ENCODE measurements at regions not wholly inside any gene's neighbourhood (a gene's known extent, or its start where the extent isn't known, plus 50 kb on each side); places are given as distances from the start of the nearest gene placed in this dataset.

- Histone ChIP-seq H3K4me1 (ENCODE audit: insufficient read depth, low read length) (no peaks in the 10 kb centered on the region), H3K27ac (ENCODE audit: low read depth, low read length) (no peak overlapping the region), H3K9ac (ENCODE audit: low read depth, low read length) (no peak overlapping the region), H3K36me3 (ENCODE audit: insufficient read depth, low read length) (no peaks in the 10 kb centered on the region), H3K27me3 (ENCODE audit: insufficient read depth, low read length) (no peaks in the 10 kb centered on the region), H3K9me3 (ENCODE audit: insufficient read depth, low read depth, low read length) (peaks cover 50% of the 10 kb centered on the region), H3K4me3 (ENCODE audit: low read length) (no peak overlapping the region)
- 93% methylated on average over 6 of the region's 6 CpGs for WGBS
These were observed 348.7 kb upstream of the AJAP1 start for GRCh38 chr1:4305526-4306301.

DNA sequence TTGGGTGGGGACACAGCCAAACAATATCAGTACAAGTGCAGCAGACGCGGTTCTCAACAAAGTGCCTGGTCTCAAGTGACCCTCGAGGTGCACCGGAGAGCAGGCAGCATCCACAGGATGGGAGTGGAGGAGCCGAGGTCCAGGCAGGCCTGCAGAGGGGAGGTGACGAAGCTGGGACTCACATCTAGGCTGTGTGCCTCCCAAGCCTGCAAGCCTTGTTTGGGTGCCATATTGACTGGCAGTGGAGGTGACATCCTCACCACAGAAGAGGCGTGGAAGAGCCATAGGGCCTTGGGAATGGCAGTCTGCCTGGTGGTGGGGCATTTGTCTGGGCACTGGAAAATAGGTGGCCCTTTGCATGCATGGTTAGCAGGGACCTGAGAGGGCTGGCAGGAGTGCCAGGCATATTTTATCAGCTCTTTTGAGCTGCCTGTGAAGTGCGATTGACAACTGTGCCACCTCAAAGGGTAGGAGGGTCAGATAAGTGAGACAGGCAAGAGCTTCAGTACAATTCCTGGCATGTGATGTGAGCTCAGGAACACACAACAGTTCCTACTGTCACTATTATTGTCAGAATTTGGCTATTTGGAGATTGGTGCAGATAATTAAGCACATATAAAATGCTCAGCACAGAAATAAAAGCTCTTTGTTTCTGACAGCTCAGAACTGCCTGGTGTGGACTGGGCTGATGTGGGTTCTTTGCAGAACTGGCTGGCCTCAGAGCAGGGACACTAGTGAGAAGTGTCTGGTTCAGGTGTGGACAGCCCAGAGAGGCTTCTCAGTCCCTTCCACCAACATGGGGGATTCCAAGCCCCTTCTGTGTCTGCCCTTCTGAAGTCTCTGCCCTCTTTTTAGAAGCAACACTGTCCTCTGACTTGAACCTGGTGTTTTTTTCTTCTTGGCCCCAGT lies 347.6 kb upstream of the AJAP1 start:
- Histone ChIP-seq H3K9ac (ENCODE audit: low read depth, low read length) (no peak overlapping the region), H3K27ac (ENCODE audit: low read depth, low read length) (no peak overlapping the region), H3K36me3 (ENCODE audit: insufficient read depth, low read length) (no peaks in the 10 kb centered on the region), H3K27me3 (ENCODE audit: insufficient read depth, low read length) (no peaks in the 10 kb centered on the region), H3K4me1 (ENCODE audit: insufficient read depth, low read length) (no peaks in the 10 kb centered on the region), H3K4me3 (ENCODE audit: low read length) (no peak overlapping the region), H3K9me3 (ENCODE audit: insufficient read depth, low read depth, low read length) (peaks cover 48% of the 10 kb centered on the region)
- 95% methylated on average over 8 of the region's 8 CpGs for WGBS

GRCh38 chr1:4307468-4307845 lies 347.0 kb upstream of the AJAP1 start:
- no peak overlapping the region for H3K4me3 ChIP-seq (ENCODE audit: low read length)
- H3K9ac ChIP-seq (ENCODE audit: low read depth, low read length), result no peak overlapping the region
- H3K27ac ChIP-seq (ENCODE audit: low read depth, low read length), result no peak overlapping the region
- H3K4me1 ChIP-seq (ENCODE audit: insufficient read depth, low read length), result no peaks in the 10 kb centered on the region
- WGBS, result 86% methylated on average over 2 of the region's 2 CpGs
- H3K36me3 ChIP-seq (ENCODE audit: insufficient read depth, low read length), result no peaks in the 10 kb centered on the region
- H3K9me3 ChIP-seq (ENCODE audit: insufficient read depth, low read depth, low read length), result peaks cover 52% of the 10 kb centered on the region
- H3K27me3 ChIP-seq (ENCODE audit: insufficient read depth, low read length), result no peaks in the 10 kb centered on the region

- no peak overlapping the region for H3K9ac ChIP-seq (ENCODE audit: low read depth, low read length)
- no peaks in the 10 kb centered on the region for H3K36me3 ChIP-seq (ENCODE audit: insufficient read depth, low read length)
- H3K27me3 ChIP-seq (ENCODE audit: insufficient read depth, low read length), result no peaks in the 10 kb centered on the region
- 89% methylated on average over 15 of the region's 15 CpGs for WGBS
- no peak overlapping the region for H3K27ac ChIP-seq (ENCODE audit: low read depth, low read length)
- peaks cover 52% of the 10 kb centered on the region for H3K9me3 ChIP-seq (ENCODE audit: insufficient read depth, low read depth, low read length)
- H3K4me3 ChIP-seq (ENCODE audit: low read length), result no peak overlapping the region
- no peaks in the 10 kb centered on the region for H3K4me1 ChIP-seq (ENCODE audit: insufficient read depth, low read length)
These were observed 346.4 kb upstream of the AJAP1 start for GRCh38 chr1:4307911-4308545.

- Histone ChIP-seq H3K27me3 (ENCODE audit: insufficient read depth, low read length) (no peaks in the 10 kb centered on the region), H3K4me3 (ENCODE audit: low read length) (no peak overlapping the region), H3K9ac (ENCODE audit: low read depth, low read length) (no peak overlapping the region), H3K27ac (ENCODE audit: low read depth, low read length) (no peak overlapping the region), H3K9me3 (ENCODE audit: insufficient read depth, low read depth, low read length) (peaks cover 55% of the 10 kb centered on the region), H3K4me1 (ENCODE audit: insufficient read depth, low read length) (no peaks in the 10 kb centered on the region), H3K36me3 (ENCODE audit: insufficient read depth, low read length) (no peaks in the 10 kb centered on the region)
- WGBS, result 81% methylated on average over 9 of the region's 9 CpGs
These were observed 345.6 kb upstream of the AJAP1 start for GRCh38 chr1:4308806-4309205.

DNA sequence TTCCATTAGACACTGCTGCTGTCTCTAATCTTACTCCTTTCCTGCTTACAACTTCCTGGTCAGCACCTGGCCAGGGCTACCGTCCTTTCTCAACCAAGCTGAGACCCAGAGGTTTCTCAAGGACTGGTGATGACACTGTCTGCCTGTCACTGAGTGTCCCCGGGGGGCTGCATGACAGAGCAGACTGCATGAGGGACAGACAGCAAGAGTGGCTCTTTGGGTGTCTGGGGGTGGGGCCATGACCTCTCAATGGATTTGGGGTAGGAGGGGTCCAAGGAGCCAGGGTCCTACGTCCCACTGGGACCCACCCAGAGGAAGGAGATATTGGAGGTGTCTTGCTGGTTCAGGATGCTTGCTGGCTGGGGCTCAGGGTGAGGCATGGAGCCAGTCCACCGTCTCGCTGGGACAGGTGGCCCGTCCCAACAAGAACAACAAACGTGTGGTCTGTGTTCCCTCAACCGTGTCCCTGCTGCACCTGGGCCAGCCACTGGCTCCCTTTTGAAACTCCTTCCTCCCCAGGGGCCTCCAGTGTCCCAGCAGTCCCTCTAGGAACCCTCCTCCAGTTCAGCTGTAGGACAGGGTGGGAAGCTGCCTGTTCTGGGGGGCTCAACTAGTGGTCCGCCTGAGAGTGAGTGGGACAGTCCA lies 344.6 kb upstream of the AJAP1 start:
- 91% methylated on average over 9 of the region's 9 CpGs for WGBS
- H3K9me3 ChIP-seq (ENCODE audit: insufficient read depth, low read depth, low read length), result peaks cover 57% of the 10 kb centered on the region

DNA sequence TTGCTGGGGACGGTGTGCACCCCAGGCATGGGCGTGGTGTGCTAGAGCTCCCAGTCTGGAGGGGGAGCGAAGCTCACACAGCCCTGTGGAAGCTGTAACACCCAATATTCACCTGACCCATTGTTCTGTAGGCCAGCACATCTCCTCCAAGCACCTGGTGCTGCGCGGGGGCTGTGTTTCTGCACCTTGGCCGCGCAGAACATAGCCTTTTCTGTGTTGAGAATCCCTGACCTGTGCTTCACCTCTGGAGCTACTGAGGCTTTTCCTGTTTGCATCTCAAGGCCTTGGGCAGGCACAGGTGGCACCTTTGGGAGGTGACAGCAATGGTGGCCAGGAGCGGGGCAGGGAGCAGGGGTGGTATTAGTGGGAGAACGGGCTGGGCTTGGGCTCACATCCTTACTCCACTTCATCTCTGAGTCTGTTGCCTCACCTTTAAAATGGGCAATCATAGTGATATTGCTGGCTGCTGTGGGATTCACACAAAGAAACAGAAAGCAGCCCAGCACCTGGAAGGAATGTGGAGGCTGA lies 343.9 kb upstream of the AJAP1 start:
- H3K27me3 ChIP-seq (ENCODE audit: insufficient read depth, low read length), result no peaks in the 10 kb centered on the region
- no peaks in the 10 kb centered on the region for H3K4me1 ChIP-seq (ENCODE audit: insufficient read depth, low read length)
- no peak overlapping the region for H3K27ac ChIP-seq (ENCODE audit: low read depth, low read length)
- peaks cover 58% of the 10 kb centered on the region for H3K9me3 ChIP-seq (ENCODE audit: insufficient read depth, low read depth, low read length)
- no peak overlapping the region for H3K4me3 ChIP-seq (ENCODE audit: low read length)
- no peaks in the 10 kb centered on the region for H3K36me3 ChIP-seq (ENCODE audit: insufficient read depth, low read length)
- H3K9ac ChIP-seq (ENCODE audit: low read depth, low read length), result no peak overlapping the region
- WGBS, result 94% methylated on average over 7 of the region's 9 CpGs

More for the DNA sequence above, 344.6 kb upstream of the AJAP1 start:
- Histone ChIP-seq H3K27me3 (ENCODE audit: insufficient read depth, low read length) (no peaks in the 10 kb centered on the region), H3K27ac (ENCODE audit: low read depth, low read length) (no peak overlapping the region), H3K4me3 (ENCODE audit: low read length) (no peak overlapping the region), H3K9ac (ENCODE audit: low read depth, low read length) (no peak overlapping the region), H3K4me1 (ENCODE audit: insufficient read depth, low read length) (no peaks in the 10 kb centered on the region), H3K36me3 (ENCODE audit: insufficient read depth, low read length) (no peaks in the 10 kb centered on the region)

DNA sequence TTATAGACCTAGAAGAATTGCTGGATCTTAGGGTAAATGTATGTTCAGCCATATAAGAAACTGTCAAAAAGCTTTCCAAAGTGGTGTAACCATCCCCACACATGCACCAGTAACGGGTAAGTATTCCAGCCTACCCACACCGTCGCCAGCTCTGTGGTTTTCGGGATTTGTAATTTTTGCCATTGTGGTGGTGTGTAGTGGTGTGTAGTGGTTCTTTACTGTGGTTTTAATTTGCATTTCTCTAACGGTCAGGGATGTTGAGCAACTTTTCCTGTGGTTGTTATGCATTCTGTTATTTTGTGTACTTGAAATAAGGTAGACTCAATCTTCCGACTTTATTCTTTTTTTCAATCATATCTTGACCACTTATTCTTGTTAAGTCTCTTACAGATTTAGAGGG lies 342.4 kb upstream of the AJAP1 start:
- Histone ChIP-seq H3K36me3 (ENCODE audit: insufficient read depth, low read length) (no peaks in the 10 kb centered on the region), H3K4me3 (ENCODE audit: low read length) (no peak overlapping the region), H3K27ac (ENCODE audit: low read depth, low read length) (no peak overlapping the region), H3K9ac (ENCODE audit: low read depth, low read length) (no peak overlapping the region), H3K9me3 (ENCODE audit: insufficient read depth, low read depth, low read length) (peaks cover 52% of the 10 kb centered on the region), H3K27me3 (ENCODE audit: insufficient read depth, low read length) (no peaks in the 10 kb centered on the region), H3K4me1 (ENCODE audit: insufficient read depth, low read length) (no peaks in the 10 kb centered on the region)
- 91% methylated on average over 5 of the region's 6 CpGs for WGBS

- Histone ChIP-seq H3K9ac (ENCODE audit: low read depth, low read length) (no peak overlapping the region), H3K36me3 (ENCODE audit: insufficient read depth, low read length) (no peaks in the 10 kb centered on the region), H3K27me3 (ENCODE audit: insufficient read depth, low read length) (no peaks in the 10 kb centered on the region), H3K4me3 (ENCODE audit: low read length) (no peak overlapping the region), H3K9me3 (ENCODE audit: insufficient read depth, low read depth, low read length) (peaks cover 42% of the 10 kb centered on the region), H3K27ac (ENCODE audit: low read depth, low read length) (no peak overlapping the region), H3K4me1 (ENCODE audit: insufficient read depth, low read length) (peaks cover 17% of the 10 kb centered on the region; the same call in 1 of the 2 replicates)
- WGBS, result 87% methylated on average over 4 of the region's 4 CpGs
These were observed 339.2 kb upstream of the AJAP1 start for GRCh38 chr1:4315202-4315601.

DNA sequence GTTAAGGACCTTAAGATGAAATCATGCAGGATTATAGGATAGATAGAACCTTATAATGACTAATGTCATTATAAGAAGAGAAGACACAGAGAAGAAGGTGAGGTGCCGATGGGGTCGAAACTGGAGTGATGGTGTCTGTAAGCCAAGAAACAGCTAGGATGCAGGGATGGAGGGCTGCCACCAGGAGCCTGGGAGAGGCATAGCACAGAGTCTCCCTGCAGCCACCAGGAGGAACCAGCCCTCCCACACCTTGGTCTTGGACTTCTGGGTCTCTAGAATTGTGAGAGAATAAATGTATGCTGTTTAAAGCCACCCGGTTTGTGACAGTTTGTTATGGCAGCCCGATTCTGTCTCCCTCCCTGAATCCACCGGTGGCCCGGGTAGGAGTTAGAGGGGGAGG lies 337.2 kb upstream of the AJAP1 start:
- Histone ChIP-seq H3K4me3 (ENCODE audit: low read length) (no peak overlapping the region), H3K4me1 (ENCODE audit: insufficient read depth, low read length) (peaks cover 17% of the 10 kb centered on the region; the same call in 1 of the 2 replicates), H3K36me3 (ENCODE audit: insufficient read depth, low read length) (no peaks in the 10 kb centered on the region), H3K27me3 (ENCODE audit: insufficient read depth, low read length) (no peaks in the 10 kb centered on the region), H3K9ac (ENCODE audit: low read depth, low read length) (no peak overlapping the region), H3K27ac (ENCODE audit: low read depth, low read length) (no peak overlapping the region), H3K9me3 (ENCODE audit: insufficient read depth, low read depth, low read length) (peaks cover 37% of the 10 kb centered on the region)
- WGBS, result 87% methylated on average over 6 of the region's 6 CpGs
